IPS-NIHi11 (cell line): ENCODE measurements at regions not wholly inside any gene's neighbourhood (a gene's known extent, or its start where the extent isn't known, plus 50 kb on each side); places are given as distances from the start of the nearest gene placed in this dataset.

ENCODE experiments used
- DNase-seq: peaks from one replicate; pipeline ENCODE4 v3.0.0; 2012; ENCODE audit warnings: mixed read lengths, low spot score

DNA sequence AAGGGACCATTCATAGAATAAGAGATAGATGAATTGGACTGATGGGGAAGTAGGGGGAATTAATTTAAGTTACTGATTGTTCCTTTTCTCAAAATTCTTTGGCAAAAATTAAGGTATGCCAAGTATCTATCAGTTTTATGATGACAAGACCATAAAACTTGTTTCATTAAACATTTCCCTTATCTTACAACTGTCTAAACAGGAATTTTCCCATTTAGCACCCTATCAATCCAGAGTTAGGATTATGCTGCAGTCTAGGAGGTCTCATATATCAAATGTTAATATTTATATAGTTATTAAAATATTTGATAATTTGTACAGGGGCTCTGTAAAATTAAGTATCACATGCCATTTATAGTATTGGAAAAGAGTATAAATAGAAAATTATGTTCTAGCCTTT, 51.5 kb upstream of the ARID1B start:
- DNase-seq = no peak

- DNase-seq = peak; percentile 44
Measured at GRCh38 chr6:156720691-156721685, 56.2 kb upstream of the ARID1B start.

DNA sequence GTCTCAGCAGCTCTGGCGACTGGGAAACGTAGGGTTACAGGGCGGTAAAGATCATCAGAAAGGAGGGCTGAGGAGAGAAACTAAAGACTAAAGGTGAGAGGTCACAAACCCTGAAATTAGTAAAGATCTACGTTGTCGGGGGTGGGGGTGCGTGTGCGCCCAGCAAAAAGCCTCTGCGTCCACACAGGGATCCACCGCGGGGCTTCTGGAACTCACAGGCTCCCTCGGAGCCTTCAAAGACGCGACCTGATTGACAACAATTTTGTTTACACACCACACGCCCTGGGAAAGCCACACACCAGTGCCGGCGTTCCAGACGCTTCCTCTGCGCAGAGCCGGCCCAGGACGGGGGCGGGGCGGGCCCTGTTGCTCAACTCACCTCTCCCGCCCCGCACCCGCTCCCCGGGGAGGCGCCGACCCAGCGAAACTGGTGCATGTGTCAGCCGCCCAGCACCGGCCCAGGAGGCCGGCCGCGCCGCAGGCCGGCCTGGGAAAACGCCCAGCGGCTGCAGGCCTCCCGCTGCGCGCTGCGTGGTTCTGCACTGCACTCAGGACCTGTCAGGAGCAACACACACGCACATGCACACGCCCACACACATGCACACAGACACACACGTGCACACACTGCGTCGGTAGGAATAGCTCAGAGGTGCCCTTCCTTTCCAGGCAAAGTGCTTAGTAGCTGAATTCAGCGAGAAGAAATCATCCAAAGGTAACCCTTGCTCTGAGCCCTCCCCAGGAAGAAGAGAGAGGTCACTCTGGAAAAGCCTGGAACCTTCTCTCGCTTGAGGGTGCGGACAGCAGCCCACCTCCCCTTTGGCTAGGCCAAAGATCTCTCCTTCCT, 57.2 kb upstream of the ARID1B start:
- peak; percentile 21 for DNase-seq

GRCh38 chr6:156719395-156719719, 57.8 kb upstream of the ARID1B start:
- DNase-seq = no peak

- no peak for DNase-seq
Measured at GRCh38 chr6:156718647-156719394, 58.4 kb upstream of the ARID1B start.

DNA sequence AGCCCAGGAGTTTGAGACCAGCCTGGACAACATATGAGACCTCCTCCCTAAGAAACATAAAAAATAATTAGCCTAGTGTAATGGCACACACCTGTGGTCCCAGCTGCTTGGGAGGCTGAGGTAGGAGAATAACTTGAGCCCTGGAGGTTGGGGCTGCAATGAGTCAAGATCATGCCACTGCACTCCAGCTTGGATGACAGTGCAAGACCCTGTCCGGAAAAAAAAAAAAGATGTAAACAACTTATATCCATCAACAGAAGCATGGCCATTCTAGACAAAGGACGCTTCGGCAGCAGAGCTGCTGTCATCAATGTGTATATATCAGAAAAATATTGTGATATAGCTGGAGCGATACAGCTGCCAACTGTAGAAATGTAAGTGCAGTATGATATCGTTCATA, 59.6 kb upstream of the ARID1B start:
- no peak for DNase-seq

GRCh38 chr6:156715839-156716238, 61.3 kb upstream of the ARID1B start:
- no peak for DNase-seq

DNA sequence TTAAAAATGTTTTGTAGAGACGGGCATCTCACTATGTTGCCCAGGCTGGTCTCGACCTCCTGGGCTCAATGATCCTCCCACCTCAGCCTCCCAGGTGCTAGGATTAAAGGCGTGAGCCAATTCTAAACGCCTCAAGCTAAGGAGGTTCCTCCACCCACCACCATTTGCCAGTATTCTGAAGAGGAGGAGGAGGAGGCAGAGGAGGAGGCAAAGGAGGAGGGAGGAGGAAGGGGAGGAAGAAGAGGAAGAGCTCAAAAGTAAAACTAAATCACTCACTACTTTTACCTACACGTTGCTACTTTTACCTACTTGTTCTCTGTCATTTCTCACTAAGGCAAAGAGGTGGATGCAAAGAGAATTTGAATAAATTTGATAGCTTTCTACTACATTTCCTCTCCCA, 63.6 kb upstream of the ARID1B start:
- DNase-seq = no peak

DNA sequence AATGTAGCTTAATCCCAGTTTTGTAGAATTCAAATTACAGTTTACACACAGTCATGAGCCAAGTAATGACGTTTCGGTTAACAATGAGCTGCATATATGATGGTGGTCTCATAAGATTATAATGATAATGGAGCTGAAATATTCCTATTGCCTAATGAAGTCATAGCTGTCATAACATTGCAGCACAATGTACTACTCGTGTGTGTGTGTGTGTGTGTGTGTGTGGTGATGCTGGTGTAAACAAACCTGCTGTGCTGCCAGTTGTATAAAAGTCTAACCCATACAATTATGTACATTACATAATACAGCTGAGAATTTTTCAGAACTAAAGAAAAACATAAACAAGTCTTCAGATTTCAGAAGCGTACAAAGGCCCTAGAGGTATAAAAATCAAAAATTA, 66.7 kb upstream of the ARID1B start:
- DNase-seq = no peak

- DNase-seq = no peak
Measured at GRCh38 chr6:156707818-156708217, 69.4 kb upstream of the ARID1B start.

DNA sequence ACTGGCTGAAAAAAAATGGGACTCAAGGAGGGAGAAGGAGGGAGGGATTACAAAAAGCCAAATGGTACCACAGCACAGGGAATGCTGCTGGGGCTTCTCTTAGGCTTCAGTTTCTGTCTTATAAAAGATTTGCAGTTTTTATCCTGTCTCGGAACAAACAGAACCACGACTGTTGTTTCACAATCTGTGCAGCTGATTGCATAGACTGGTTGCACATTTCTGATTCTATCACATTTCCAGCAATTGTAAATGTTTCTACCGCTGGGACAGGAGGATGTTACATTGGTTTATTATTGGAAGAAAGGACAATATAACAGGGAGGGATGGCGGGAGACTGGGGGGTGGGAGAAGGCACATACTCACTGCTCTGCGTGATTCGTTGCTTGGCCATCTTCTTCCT, 73.5 kb upstream of the ARID1B start:
- no peak for DNase-seq

DNA sequence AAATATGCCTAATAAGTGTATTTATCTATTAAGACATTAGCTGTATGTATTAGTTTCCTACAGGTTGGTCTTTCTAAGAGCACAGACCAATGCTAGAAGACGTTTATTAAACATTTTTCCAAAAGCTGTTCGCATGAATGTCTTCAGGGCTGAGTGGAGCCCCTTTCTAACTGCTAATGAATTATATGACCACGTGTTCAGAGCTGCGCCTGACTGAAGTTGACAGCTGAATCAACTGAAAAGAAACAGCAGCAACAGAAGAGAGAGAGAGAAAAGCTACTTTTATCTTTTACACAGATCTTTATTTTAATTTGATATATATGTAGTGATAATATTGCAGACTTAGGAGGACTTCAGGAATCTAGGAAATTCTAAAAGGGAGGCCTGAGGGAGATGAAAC, 75.2 kb upstream of the ARID1B start:
- no peak for DNase-seq

DNA sequence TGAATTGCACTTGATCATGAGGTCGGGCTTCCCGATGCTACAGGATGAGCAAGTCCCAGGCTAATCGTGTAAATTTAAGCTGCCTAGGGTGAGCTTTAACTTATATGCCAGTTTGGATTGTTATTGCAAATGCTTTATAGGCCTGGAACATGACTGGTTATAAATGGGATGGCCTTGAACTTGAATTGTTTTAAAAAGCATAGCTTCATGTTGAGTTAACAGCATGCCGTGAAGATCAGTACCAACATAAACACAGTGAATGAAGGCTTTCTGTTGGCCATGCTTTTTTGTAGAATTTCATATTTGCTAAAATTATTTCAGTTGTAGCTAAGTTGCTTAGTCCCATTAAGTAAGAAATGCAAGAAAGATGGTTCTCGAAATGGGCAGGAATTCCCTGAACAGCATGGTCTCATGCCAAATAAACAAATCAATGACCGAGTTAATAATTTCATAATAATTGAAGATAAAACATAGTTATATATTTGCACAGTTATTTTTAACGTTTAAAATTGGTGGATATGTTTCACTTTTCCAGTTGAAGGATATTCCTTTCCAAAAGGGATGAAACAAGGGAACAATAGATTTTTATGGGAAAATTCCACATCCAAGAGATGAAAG, 76.6 kb upstream of the ARID1B start:
- no peak for DNase-seq

- DNase-seq = no peak
Measured at GRCh38 chr6:156699935-156700334, 77.2 kb upstream of the ARID1B start.

DNA sequence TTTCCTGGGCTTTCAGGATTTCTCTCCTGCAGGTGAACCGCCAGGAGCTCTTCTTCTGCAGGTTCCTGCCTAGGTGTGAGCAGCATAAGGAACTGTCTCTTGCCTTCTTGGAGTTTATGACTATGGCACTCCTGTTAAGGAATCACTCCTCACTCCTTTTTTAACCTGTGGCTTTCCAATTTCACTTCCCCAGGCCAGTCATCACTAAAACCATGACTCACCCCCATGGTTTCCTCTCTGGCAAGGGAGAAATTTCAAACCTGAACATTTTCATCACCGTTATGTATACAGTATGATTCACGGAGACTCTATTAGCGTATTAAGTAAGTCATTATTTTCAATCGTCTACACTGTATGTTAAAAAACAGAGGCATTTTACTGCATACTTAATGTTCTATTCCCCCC, 78.2 kb upstream of the ARID1B start:
- DNase-seq = no peak

DNA sequence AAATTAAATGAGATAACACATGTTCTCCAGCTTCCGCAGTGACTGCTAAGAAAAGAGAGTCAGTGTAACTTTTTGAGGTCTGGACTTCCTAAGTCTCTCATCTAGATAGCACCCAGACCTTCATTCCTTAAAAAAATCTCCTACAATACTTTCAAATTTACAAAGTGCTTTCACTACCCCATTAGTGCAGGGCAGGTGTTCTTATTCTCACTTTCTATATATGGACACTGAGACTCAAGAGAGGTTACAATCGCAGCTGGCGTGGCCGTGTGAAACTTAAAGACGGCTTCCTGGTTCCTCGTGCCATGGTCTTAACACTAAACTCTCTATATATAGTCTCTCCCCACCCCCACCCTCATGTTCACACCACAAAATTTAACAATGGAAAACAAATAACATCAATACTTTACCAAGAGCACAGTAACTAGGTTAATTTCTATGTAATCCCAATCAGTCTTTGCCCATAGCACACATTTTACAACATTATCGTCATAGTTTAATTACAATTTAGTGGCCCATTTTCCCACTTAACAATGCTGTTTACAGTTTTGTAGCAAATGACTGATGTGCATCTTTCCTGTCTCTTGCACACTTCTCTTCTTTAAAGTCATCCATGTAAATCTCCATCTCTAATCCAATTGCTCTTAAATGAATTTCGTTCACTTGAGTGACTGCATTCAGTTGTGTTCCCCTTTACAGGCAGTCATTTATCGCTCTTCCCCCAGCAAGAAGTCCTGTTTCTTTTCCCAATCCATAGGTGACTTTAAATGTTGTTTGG, 78.8 kb upstream of the ARID1B start:
- no peak for DNase-seq

DNA sequence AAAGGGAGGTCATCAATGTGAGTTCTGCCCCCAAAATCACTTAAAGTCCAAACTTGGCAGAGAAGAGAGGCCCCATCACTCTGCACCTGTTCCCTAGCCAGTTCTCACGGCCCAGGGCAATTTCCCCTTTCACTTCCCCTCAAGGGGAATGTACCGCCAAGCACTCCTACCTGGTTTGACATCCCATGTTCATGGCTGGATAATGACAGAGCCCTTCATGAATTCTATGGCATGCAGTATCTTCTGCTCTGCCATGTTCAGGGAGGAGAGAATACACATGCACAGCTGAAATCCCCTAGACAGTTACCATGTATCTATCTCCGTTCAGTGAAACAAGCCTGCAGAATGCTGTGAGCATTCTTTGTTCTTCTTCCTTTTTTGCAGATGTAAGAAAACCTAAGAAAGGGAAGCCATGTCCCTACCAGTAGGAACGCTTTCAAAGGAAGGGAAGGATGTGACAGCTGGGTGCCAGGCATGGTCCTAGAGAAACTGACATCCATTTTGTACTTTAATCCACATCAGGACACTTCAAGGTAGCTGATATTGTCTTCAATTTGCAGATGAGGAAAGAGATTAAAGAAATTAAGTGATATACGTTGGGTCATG, 79.8 kb upstream of the ARID1B start:
- DNase-seq = no peak

DNA sequence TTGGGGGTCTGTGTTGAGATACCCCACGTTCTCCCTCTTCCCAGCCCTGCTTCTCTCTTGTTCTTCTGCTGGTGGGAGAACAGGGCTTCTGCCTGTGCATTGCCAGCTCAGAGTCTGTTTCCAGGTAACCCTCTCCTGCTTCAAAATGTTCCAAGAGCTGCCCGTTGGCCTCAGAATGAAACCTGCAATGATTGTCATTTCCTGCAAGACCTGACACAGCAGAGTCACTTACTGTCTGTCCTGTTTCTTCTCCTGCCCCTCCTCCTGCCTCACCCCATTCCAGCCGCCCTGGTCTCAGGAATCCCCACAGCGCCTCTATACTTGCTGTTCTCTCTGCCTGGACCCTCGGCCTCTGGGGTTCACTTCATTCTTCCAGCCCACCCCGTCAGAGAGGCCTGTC, 81.4 kb upstream of the ARID1B start:
- DNase-seq = no peak

GRCh38 chr6:156694679-156695078, 82.5 kb upstream of the ARID1B start:
- DNase-seq = no peak

DNA sequence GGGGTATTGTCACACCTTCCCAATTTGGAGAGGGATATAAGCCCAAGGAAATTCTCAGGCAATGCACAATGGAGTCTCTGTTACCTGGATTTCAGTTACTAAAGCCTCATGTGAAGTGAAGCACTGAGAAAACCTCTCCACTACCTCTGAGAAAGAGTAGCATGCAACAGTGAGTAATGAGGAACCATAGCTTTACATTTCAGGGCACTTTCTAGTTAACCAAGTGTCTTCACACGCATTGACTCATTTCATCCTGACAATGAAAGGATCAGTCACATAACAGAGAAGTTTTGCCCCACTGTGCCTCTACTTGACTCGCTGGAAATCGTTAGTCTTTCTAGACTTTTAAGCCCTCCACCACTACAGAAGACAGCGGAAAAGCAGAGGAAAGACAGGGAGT, 86.2 kb upstream of the ARID1B start:
- no peak for DNase-seq

GRCh38 chr6:156689656-156690055, 87.5 kb upstream of the ARID1B start:
- DNase-seq = no peak
